ENCODE measurements at regions not wholly inside any gene's neighbourhood (a gene's known extent, or its start where the extent isn't known, plus 50 kb on each side); places are given as distances from the start of the nearest gene placed in this dataset.

GRCh38 chr5:52148679-52149078 lies 639.0 kb upstream of the ITGA1 start:
- no peak for TF ChIP-seq FOXJ3 (CRISPR knock-in tag; IDR thresholded peaks at IDR 0.05; ENCODE audit: borderline replicate concordance)
- TF ChIP-seq, protein P1, sequence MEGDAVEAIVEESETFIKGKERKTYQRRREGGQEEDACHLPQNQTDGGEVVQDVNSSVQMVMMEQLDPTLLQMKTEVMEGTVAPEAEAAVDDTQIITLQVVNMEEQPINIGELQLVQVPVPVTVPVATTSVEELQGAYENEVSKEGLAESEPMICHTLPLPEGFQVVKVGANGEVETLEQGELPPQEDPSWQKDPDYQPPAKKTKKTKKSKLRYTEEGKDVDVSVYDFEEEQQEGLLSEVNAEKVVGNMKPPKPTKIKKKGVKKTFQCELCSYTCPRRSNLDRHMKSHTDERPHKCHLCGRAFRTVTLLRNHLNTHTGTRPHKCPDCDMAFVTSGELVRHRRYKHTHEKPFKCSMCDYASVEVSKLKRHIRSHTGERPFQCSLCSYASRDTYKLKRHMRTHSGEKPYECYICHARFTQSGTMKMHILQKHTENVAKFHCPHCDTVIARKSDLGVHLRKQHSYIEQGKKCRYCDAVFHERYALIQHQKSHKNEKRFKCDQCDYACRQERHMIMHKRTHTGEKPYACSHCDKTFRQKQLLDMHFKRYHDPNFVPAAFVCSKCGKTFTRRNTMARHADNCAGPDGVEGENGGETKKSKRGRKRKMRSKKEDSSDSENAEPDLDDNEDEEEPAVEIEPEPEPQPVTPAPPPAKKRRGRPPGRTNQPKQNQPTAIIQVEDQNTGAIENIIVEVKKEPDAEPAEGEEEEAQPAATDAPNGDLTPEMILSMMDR (IDR thresholded peaks at IDR 0.05), result no peak
- TF ChIP-seq ZNF121 (CRISPR knock-in tag; IDR thresholded peaks at IDR 0.05), result no peak
- TF ChIP-seq ATF3 (CRISPR knock-in tag; conservative IDR thresholded peaks at IDR 0.05), result no peak
- no peak for TF ChIP-seq SMAD3 (CRISPR knock-in tag; IDR thresholded peaks at IDR 0.05; ENCODE audit: borderline replicate concordance)
- no peak for TF ChIP-seq ATF6 (CRISPR knock-in tag; IDR thresholded peaks at IDR 0.05)
- TF ChIP-seq JUN (CRISPR knock-in tag; IDR thresholded peaks at IDR 0.05), result no peak

Data from WTC11 (cell line).